ENCODE measurements at regions not wholly inside any gene's neighbourhood (a gene's known extent, or its start where the extent isn't known, plus 50 kb on each side); places are given as distances from the start of the nearest gene placed in this dataset.
"Not testable (repeated sequence)": the region's sequence is repeated elsewhere in the genome, so short reads cannot be mapped to it uniquely, and the experiment has no call there.

- DNase-seq (ENCODE audit: low spot score): not testable (repeated sequence)
These were observed 69.9 kb upstream of the GDNF start for GRCh38 chr5:37909610-37910266.

- no peak for DNase-seq (ENCODE audit: low spot score)
These were observed 66.6 kb upstream of the GDNF start for GRCh38 chr5:37906416-37906815.

GRCh38 chr5:37905230-37905629 lies 65.4 kb upstream of the GDNF start:
- no peak for DNase-seq (ENCODE audit: low spot score)

- no peak for DNase-seq (ENCODE audit: low spot score)
These were observed 62.5 kb upstream of the GDNF start for GRCh38 chr5:37902323-37902722.

- DNase-seq (ENCODE audit: low spot score): no peak
These were observed 60.9 kb upstream of the GDNF start for GRCh38 chr5:37900692-37901091.

- DNase-seq (ENCODE audit: low spot score): no peak
These were observed 59.2 kb upstream of the GDNF start for GRCh38 chr5:37899037-37899436.

- DNase-seq (ENCODE audit: low spot score): no peak
These were observed 56.3 kb upstream of the GDNF start for GRCh38 chr5:37896159-37896558.

GRCh38 chr5:37893434-37894134 lies 53.7 kb upstream of the GDNF start:
- no peak for DNase-seq (ENCODE audit: low spot score)

GRCh38 chr5:37892586-37892985 lies 52.7 kb upstream of the GDNF start:
- DNase-seq (ENCODE audit: low spot score): no peak

GRCh38 chr5:37891832-37892231 lies 52.0 kb upstream of the GDNF start:
- no peak for DNase-seq (ENCODE audit: low spot score)

GRCh38 chr5:37889612-37890317 lies 49.9 kb upstream of the GDNF start:
- no peak for DNase-seq (ENCODE audit: low spot score)

Measured in HuH-7.5 (cell line).